ENCODE measurements at regions not wholly inside any gene's neighbourhood (a gene's known extent, or its start where the extent isn't known, plus 50 kb on each side); places are given as distances from the start of the nearest gene placed in this dataset. TPM values are rescaled to one million over a fixed set of nuclear protein-coding genes. Genes with fewer than 3 reads are reported as not detected.
"Not testable (repeated sequence)": the region's sequence is repeated elsewhere in the genome, so short reads cannot be mapped to it uniquely, and the experiment has no call there.

GRCh38 chr3:151526757-151527156, 65.9 kb upstream of the IGSF10 start:
- Histone ChIP-seq H3K9me3 (ENCODE audit: control insufficient read depth in 1 of 2, insufficient read depth in 1 of 2, low read length in 2 of 2) (peaks cover 0 to 8% of the 10 kb centered on the region in 2 experiments), H3K27ac (ENCODE audit: low read depth in 1 of 2, low read length in 2 of 2) (no peak overlapping the region), H3K4me3 (ENCODE audit: low read length) (no peak overlapping the region), H3K4me1 (ENCODE audit: insufficient read depth, low read length) (no peaks in the 10 kb centered on the region), H3K36me3 (ENCODE audit: insufficient read depth, low read length) (no peaks in the 10 kb centered on the region), H3K27me3 (ENCODE audit: control insufficient read depth in 1 of 2, insufficient read depth in 2 of 2, low read length in 2 of 2) (no peaks in the 10 kb centered on the region)
- H3K27ac Mint-ChIP-seq, result no peak overlapping the region
- intact Hi-C loops (cut with DNase I, micrococcal nuclease), result no loop called here
- no peaks in the 10 kb centered on the region for H3K4me1 Mint-ChIP-seq (ENCODE audit: low read depth)
- H3K36me3 Mint-ChIP-seq (ENCODE audit: low read depth), result no peaks in the 10 kb centered on the region
- CTCF ChIA-PET, result no interaction called here
- peaks cover 3% of the 10 kb centered on the region for H3K9me3 Mint-ChIP-seq
- DNase-seq (no peak), ATAC-seq (ENCODE audit: poor library complexity) (no peak)
- TF ChIP-seq CTCF (IDR thresholded peaks at IDR 0.05), result no peak
- POLR2A ChIA-PET, result no interaction called here
- no peak overlapping the region for H3K4me3 Mint-ChIP-seq
- peaks cover 12% of the 10 kb centered on the region for H3K27me3 Mint-ChIP-seq

- ATAC-seq (ENCODE audit: poor library complexity) (no peak), DNase-seq (no peak)
- no peak overlapping the region for H3K4me3 ChIP-seq (ENCODE audit: low read length)
- no peaks in the 10 kb centered on the region for H3K9me3 ChIP-seq (ENCODE audit: control insufficient read depth in 1 of 2, insufficient read depth in 1 of 2, low read length in 2 of 2)
- Mint-ChIP-seq H3K4me3 (no peak overlapping the region), H3K4me1 (ENCODE audit: low read depth) (no peaks in the 10 kb centered on the region), H3K9me3 (peaks cover 9% of the 10 kb centered on the region), H3K36me3 (ENCODE audit: low read depth) (no peaks in the 10 kb centered on the region), H3K27ac (no peak overlapping the region), H3K27me3 (peaks cover 11% of the 10 kb centered on the region)
- TF ChIP-seq CTCF (IDR thresholded peaks at IDR 0.05), result no peak
- intact Hi-C loops (cut with DNase I, micrococcal nuclease), result no loop called here
- ChIA-PET POLR2A (no interaction called here), CTCF (no interaction called here)
- H3K27me3 ChIP-seq (ENCODE audit: control insufficient read depth in 1 of 2, insufficient read depth in 2 of 2, low read length in 2 of 2), result no peaks in the 10 kb centered on the region
- H3K4me1 ChIP-seq (ENCODE audit: insufficient read depth, low read length), result no peaks in the 10 kb centered on the region
- no peaks in the 10 kb centered on the region for H3K36me3 ChIP-seq (ENCODE audit: insufficient read depth, low read length)
- no peak overlapping the region for H3K27ac ChIP-seq (ENCODE audit: low read depth in 1 of 2, low read length in 2 of 2)
Observed at GRCh38 chr3:151520105-151520504, 59.2 kb upstream of the IGSF10 start.

GRCh38 chr3:151511433-151511832, 50.6 kb upstream of the IGSF10 start:
- H3K9me3 ChIP-seq (ENCODE audit: control insufficient read depth in 1 of 2, insufficient read depth in 1 of 2, low read length in 2 of 2); H3K36me3 ChIP-seq (ENCODE audit: insufficient read depth, low read length); DNase-seq; H3K4me1 Mint-ChIP-seq (ENCODE audit: low read depth); H3K9me3 Mint-ChIP-seq; H3K4me3 Mint-ChIP-seq; CTCF ChIA-PET; ATAC-seq (ENCODE audit: poor library complexity); H3K4me1 ChIP-seq (ENCODE audit: insufficient read depth, low read length); H3K27me3 Mint-ChIP-seq; H3K36me3 Mint-ChIP-seq (ENCODE audit: low read depth); H3K27ac Mint-ChIP-seq; intact Hi-C loops (cut with DNase I, micrococcal nuclease); H3K27ac ChIP-seq (ENCODE audit: low read depth in 1 of 2, low read length in 2 of 2); H3K27me3 ChIP-seq (ENCODE audit: control insufficient read depth in 1 of 2, insufficient read depth in 2 of 2, low read length in 2 of 2); H3K4me3 ChIP-seq (ENCODE audit: low read length); POLR2A ChIA-PET: not testable (repeated sequence)

Small RNA genes in the stretch of these regions (microRNA-seq; reads per million reads assigned to microRNA genes)
- gene MIR5186 (ENCODE audit: borderline microRNAs expressed, borderline replicate concordance), result not detected
